Loucy (cell line): ENCODE measurements at regions not wholly inside any gene's neighbourhood (a gene's known extent, or its start where the extent isn't known, plus 50 kb on each side); places are given as distances from the start of the nearest gene placed in this dataset.

Experiments used
- H2AFZ ChIP-seq: fragments of 200-600 bp; sonication (generic); 2 replicates; pipeline ENCODE4 v1.6.0; 2016; ENCODE audit warnings: antibody characterized with exemption, mild to moderate bottlenecking, low read length, moderate library complexity
- H3F3A ChIP-seq: fragments of 200-600 bp; 2 replicates; pipeline ENCODE4 v1.6.0; 2016; ENCODE audit warnings: antibody characterized with exemption, low read depth, mild to moderate bottlenecking
- H3K27me3 ChIP-seq: fragments of 200-600 bp; sonication (generic); 2 replicates; pipeline ENCODE4 v1.6.1; 2014; ENCODE audit warnings: low read length, mild to moderate bottlenecking; ENCODE audit not compliant: insufficient read depth, poor library complexity, severe bottlenecking
- H3K36me3 ChIP-seq: fragments of 200-600 bp; sonication (generic); 2 replicates; pipeline ENCODE4 v1.6.1; 2016; ENCODE audit warnings: low read length; ENCODE audit not compliant: insufficient read depth
- H3K4me1 ChIP-seq: fragments of 200-600 bp; sonication (generic); 2 replicates; pipeline ENCODE4 v1.5.1; 2014; ENCODE audit warnings: low read length, mild to moderate bottlenecking; ENCODE audit not compliant: insufficient read depth, poor library complexity, severe bottlenecking
- H3K4me2 ChIP-seq: fragments of 200-600 bp; sonication (generic); 2 replicates; pipeline ENCODE4 v1.6.0; 2014; ENCODE audit warnings: antibody characterized with exemption, low read length, low read depth, mild to moderate bottlenecking; ENCODE audit not compliant: poor library complexity, severe bottlenecking
- H3K4me3 ChIP-seq: fragments of 200-600 bp; sonication (generic); 2 replicates; pipeline ENCODE4 v1.5.1; 2014; ENCODE audit warnings: low read length, mild to moderate bottlenecking, mixed read lengths; ENCODE audit not compliant: poor library complexity, severe bottlenecking
- H3K79me2 ChIP-seq: fragments of 200-600 bp; sonication (generic); 2 replicates; pipeline ENCODE4 v1.6.1; 2014; ENCODE audit warnings: low read length; ENCODE audit not compliant: insufficient read depth
- H3K9ac ChIP-seq: fragments of 200-600 bp; sonication (generic); 2 replicates; pipeline ENCODE4 v1.6.0; 2014; ENCODE audit warnings: mild to moderate bottlenecking, low read depth, low read length, moderate library complexity; ENCODE audit not compliant: poor library complexity, severe bottlenecking
- H3K9me2 ChIP-seq: fragments of 200-600 bp; sonication (generic); replicated peaks from 2 replicates; pipeline ENCODE4 v1.6.1; 2016; ENCODE audit warnings: low read depth, low read length, mixed read lengths
- H3K9me3 ChIP-seq: fragments of 200-600 bp; sonication (generic); 2 replicates; pipeline ENCODE4 v1.6.1; 2014; ENCODE audit warnings: mild to moderate bottlenecking, antibody characterized with exemption, low read length, low read depth; ENCODE audit not compliant: insufficient read depth
- H4K20me1 ChIP-seq: fragments of 200-600 bp; sonication (generic); 2 replicates; pipeline ENCODE4 v1.6.0; 2014; ENCODE audit warnings: antibody characterized with exemption, low read length, mild to moderate bottlenecking; ENCODE audit not compliant: insufficient read depth, poor library complexity, severe bottlenecking
- CTCF ChIP-seq: fragments of 200-600 bp; sonication (generic); conservative IDR thresholded peaks from 2 replicates; pipeline ENCODE4 v1.5.1; 2014; ENCODE audit warnings: mild to moderate bottlenecking, antibody characterized with exemption, low read length
- EZH2phosphoT487 ChIP-seq: fragments of 200-600 bp; IDR thresholded peaks from 2 replicates; pipeline ENCODE4 v1.6.1; 2018; ENCODE audit warnings: antibody characterized with exemption, mild to moderate bottlenecking, moderate library complexity, borderline replicate concordance

DNA sequence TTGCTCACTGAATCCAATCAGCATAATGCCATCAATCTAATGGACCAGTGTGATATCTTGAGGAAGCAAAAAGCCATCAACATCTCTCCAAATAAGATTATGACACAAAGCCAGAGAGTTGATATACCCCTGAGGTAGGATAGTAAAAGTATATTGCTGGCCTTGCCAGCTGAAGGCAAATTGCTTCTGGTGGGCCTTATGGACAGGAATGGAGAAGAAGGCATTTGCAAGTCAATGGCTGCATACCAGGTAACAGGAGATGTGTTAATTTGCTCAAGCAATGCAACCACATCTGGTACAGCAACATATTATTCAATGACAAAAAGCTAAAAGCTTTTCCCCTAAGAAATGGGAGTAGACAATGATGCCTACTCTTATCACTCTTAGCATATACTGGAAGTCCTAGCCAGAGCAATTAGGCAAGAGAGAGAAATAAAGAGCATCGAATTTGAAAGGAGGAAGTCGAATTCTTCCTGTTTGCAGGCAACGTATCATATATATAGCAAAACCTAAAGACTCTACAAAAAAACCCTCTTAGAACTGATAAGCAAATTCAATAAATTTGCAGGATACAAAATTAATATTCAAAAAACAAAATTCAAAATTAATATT, 216.1 kb upstream of the RASA1 start:
- H3F3A ChIP-seq, result no peaks in the 10 kb centered on the region
- no peak overlapping the region for H2AFZ ChIP-seq
- no peak overlapping the region for H3K9ac ChIP-seq
- no peaks in the 10 kb centered on the region for H3K9me2 ChIP-seq
- H3K36me3 ChIP-seq, result no peaks in the 10 kb centered on the region
- H3K4me2 ChIP-seq, result no peak overlapping the region
- no peaks in the 10 kb centered on the region for H3K27me3 ChIP-seq
- no peaks in the 10 kb centered on the region for H3K79me2 ChIP-seq
- H3K4me3 ChIP-seq, result no peak overlapping the region
- H3K9me3 ChIP-seq, result no peaks in the 10 kb centered on the region
- no peak for TF ChIP-seq EZH2phosphoT487
- no peak for TF ChIP-seq CTCF
- no peaks in the 10 kb centered on the region for H4K20me1 ChIP-seq
- no peaks in the 10 kb centered on the region for H3K4me1 ChIP-seq

GRCh38 chr5:87053146-87053545, 214.5 kb upstream of the RASA1 start:
- no peak overlapping the region for H3K4me3 ChIP-seq
- no peaks in the 10 kb centered on the region for H3K36me3 ChIP-seq
- no peak overlapping the region for H3K9ac ChIP-seq
- no peaks in the 10 kb centered on the region for H3K9me2 ChIP-seq
- no peaks in the 10 kb centered on the region for H3K9me3 ChIP-seq
- no peaks in the 10 kb centered on the region for H3K79me2 ChIP-seq
- TF ChIP-seq CTCF (no peak), EZH2phosphoT487 (no peak)
- no peaks in the 10 kb centered on the region for H3F3A ChIP-seq
- no peak overlapping the region for H2AFZ ChIP-seq
- H3K27me3 ChIP-seq, result no peaks in the 10 kb centered on the region
- H3K4me2 ChIP-seq, result no peak overlapping the region
- H3K4me1 ChIP-seq, result no peaks in the 10 kb centered on the region
- H4K20me1 ChIP-seq, result no peaks in the 10 kb centered on the region

- Histone ChIP-seq H3K9ac (no peak overlapping the region), H3F3A (no peaks in the 10 kb centered on the region), H4K20me1 (no peaks in the 10 kb centered on the region), H3K79me2 (no peaks in the 10 kb centered on the region), H3K4me2 (no peak overlapping the region), H3K4me1 (no peaks in the 10 kb centered on the region), H3K9me2 (no peaks in the 10 kb centered on the region), H3K27me3 (no peaks in the 10 kb centered on the region), H3K4me3 (no peak overlapping the region), H3K36me3 (no peaks in the 10 kb centered on the region), H2AFZ (no peak overlapping the region), H3K9me3 (no peaks in the 10 kb centered on the region)
- TF ChIP-seq CTCF, result no peak
- TF ChIP-seq EZH2phosphoT487, result no peak
Measured at GRCh38 chr5:87054821-87055220, 212.9 kb upstream of the RASA1 start.
